C4-2B (cell line): ENCODE measurements at regions not wholly inside any gene's neighbourhood (a gene's known extent, or its start where the extent isn't known, plus 50 kb on each side); places are given as distances from the start of the nearest gene placed in this dataset.
"Not testable (repeated sequence)": the region's sequence is repeated elsewhere in the genome, so short reads cannot be mapped to it uniquely, and the experiment has no call there.

Experiments used
- H3K27ac ChIP-seq: fragments of 450-650 bp; 2 replicates; pipeline ENCODE4 v1.5.1; 2017
- ZFX ChIP-seq: fragments of 450-650 bp; IDR thresholded peaks from 2 replicates; pipeline ENCODE4 v1.6.1; 2017
- TF ChIP-seq, protein P1 (sequence below): fragments of 450-650 bp; conservative IDR thresholded peaks from 2 replicates; pipeline ENCODE4 v1.5.1; 2017; ENCODE audit warnings: mild to moderate bottlenecking

DNA sequence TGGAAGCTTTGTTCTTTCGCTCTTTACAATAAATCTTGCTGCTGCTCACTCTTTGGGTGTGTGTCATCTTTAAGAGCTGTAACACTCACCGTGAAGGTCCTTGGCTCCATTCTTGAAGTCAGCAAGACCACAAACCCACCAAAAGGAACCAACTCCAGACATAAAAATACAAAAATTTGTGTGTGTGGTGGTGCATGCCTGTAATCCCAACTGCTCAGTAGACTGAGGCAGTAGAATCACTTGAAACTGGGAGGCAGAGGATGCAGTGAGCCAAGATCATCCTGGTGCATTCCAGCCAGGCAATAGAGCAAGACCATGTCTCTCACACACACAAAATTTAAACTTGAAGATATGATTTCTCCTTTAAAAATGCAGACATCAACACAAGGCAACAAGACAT lies 1431.7 kb upstream of the B3GALT2 start:
- TF ChIP-seq, protein P1, sequence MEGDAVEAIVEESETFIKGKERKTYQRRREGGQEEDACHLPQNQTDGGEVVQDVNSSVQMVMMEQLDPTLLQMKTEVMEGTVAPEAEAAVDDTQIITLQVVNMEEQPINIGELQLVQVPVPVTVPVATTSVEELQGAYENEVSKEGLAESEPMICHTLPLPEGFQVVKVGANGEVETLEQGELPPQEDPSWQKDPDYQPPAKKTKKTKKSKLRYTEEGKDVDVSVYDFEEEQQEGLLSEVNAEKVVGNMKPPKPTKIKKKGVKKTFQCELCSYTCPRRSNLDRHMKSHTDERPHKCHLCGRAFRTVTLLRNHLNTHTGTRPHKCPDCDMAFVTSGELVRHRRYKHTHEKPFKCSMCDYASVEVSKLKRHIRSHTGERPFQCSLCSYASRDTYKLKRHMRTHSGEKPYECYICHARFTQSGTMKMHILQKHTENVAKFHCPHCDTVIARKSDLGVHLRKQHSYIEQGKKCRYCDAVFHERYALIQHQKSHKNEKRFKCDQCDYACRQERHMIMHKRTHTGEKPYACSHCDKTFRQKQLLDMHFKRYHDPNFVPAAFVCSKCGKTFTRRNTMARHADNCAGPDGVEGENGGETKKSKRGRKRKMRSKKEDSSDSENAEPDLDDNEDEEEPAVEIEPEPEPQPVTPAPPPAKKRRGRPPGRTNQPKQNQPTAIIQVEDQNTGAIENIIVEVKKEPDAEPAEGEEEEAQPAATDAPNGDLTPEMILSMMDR: no peak
- no peak for TF ChIP-seq ZFX

DNA sequence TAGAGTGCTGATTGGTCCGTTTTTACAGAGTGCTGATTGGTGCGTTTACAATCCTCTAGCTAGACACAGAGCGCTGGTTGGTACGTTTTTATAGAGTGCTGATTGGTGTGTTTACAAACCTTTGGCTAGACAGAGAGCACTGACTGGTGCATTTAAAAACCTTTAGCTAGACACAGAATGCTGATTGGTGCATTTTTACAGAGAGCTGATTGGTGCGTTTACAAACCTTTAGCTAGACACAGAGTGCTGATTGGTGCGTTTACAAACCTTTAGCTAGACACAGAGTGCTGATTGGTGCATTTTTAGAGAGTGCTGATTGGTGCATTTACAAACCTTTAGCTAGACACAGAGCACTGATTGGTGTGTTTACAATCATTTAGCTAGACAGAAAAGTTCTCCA lies 1430.9 kb upstream of the B3GALT2 start:
- not testable (repeated sequence) for H3K27ac ChIP-seq

More for the DNA sequence above, 1431.7 kb upstream of the B3GALT2 start:
- no peak overlapping the region for H3K27ac ChIP-seq

DNA sequence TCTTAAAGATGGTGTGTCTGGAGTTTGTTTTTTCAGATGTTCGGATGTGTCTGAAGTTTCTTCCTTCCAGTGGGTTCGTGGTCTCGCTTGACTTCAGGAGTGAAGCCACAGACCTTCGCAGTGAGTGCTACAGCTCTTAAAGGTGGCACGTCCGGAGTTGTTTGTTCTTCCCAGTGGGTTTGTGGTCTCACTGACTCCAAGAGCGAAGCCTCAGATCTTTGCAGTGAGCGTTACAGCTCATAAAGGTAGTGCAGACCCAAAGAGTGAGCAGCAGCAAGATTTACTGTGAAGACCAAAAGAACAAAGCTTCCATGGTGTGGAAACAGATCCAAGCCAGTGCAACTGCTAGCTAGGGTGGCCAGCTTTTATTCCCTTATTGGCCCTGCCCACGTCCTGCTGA lies 1430.4 kb upstream of the B3GALT2 start:
- TF ChIP-seq, protein P1: no peak
- H3K27ac ChIP-seq: no peak overlapping the region

DNA sequence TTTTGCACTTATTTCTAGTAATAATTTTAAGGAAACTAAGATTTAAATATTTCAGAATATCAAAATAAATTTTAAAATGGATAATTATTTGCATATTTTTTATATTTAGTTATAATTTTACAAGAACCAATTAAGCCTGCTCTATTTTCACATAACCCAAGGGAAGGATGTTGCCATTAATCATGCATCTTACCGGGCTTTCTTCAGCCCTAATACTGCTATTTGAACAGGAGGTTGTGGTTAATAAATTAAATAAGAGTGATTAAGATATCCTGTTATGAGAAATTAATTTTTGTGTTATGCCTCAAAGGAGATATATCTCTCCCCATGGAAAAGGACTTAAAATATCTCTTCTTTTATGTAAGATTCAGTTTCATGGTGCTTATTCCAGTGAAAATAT lies 1415.8 kb upstream of the B3GALT2 start:
- no peak overlapping the region for H3K27ac ChIP-seq
- TF ChIP-seq, protein P1: no peak
- no peak for TF ChIP-seq ZFX

DNA sequence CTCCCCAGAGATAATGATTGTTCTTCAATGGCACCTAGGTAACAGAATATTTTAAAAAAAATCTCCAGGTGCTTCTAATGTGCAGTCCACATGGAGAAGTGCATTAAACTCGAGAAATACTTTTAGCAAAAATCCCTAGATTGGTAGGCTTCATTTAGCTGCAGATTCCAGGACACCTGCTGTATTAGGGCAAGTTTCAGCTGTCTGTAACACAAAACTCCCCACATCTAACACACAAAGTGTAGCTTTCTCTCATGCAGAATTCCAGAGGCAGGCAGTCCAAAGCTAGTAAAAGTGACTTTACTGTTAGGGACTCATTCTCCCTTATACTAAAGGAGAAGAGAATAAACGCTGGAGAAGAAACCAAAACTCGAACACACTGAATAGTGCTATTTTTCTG lies 1414.3 kb upstream of the B3GALT2 start:
- H3K27ac ChIP-seq: no peak overlapping the region
- TF ChIP-seq ZFX: no peak
- TF ChIP-seq, protein P1: no peak

DNA sequence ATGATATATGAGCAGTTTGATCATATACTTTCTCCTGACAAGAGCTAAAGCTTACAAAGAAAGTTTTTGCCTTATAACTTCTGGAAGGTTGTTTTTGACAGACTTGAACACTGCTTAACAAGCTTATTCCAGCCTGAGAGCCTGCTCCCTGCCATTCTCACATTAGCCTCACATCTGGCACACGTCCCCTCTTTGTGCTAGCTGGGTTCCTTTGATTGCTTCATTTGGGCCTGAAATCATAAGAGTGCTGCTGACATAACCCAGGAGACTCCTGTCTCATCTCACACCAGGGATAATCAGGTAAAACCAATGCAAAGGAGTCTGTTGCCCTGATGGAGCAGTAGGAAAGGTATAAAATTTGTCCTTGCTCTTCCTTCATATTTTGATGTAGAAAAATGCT lies 1411.7 kb upstream of the B3GALT2 start:
- no peak overlapping the region for H3K27ac ChIP-seq
- no peak for TF ChIP-seq ZFX
- TF ChIP-seq, protein P1: no peak

DNA sequence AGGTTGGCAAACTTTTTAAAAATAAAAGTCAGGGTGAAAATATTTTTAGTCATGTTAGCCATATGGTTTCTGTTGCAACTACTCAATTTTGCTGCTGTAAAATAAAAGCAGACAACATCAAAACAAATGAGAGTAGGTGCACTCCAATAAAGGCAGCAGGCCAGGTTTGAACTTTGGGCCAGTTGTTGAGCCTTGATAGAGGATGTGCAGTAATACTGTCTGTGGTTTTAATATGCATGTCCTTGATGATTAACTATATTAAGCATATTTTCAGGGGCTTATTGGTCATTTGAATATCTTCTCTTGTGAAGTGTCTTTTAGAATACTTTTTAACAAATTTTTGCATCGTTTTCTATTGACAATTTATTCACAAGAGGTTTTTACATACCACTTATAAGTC lies 1399.9 kb upstream of the B3GALT2 start:
- TF ChIP-seq, protein P1: no peak
- TF ChIP-seq ZFX: no peak
- H3K27ac ChIP-seq: no peak overlapping the region

DNA sequence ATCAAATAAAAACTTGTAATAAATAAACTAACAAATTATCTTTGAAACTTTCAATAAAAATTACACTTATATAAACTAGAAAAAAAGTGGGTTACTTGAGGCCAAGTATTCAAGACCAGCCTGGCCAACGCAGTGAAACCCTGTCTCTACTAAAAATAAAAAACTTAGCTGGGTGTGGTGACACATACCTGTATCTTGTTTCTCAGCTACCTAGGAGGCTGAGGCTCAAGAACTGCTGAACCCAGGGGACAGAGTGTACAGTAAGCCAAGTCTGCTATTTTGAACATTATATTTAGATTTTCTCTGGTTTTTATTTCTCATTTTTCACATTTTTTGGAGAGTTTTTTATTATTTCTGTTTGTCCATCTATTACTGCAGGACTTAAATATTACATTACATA lies 1397.6 kb upstream of the B3GALT2 start:
- H3K27ac ChIP-seq: no peak overlapping the region
- no peak for TF ChIP-seq ZFX
- TF ChIP-seq, protein P1: no peak
